Gastrocnemius medialis (tissue), 4 donors: ENCODE measurements at regions not wholly inside any gene's neighbourhood (a gene's known extent, or its start where the extent isn't known, plus 50 kb on each side); places are given as distances from the start of the nearest gene placed in this dataset.

Experiments used
- POLR2A ChIP-seq, 2 donors: fragments of 450-650 bp; IDR thresholded peaks; one replicate each; pipeline ENCODE4 v1.6.1; 2017; ENCODE audit warnings: antibody characterized with exemption in 2 of 2, mild to moderate bottlenecking in 2 of 2, moderate library complexity in 2 of 2
- TF ChIP-seq, protein P1 (sequence below), 5 experiments: fragments of 450-650 bp in 3 of 5; fragments of 200-600 bp in 2 of 5; sonication (generic) in 2 of 5; IDR thresholded peaks in 4 of 5; conservative IDR thresholded peaks in 1 of 5; 1 replicate in 4 of 5; 2 replicates in 1 of 5; pipeline ENCODE4 v1.5.1; 2016 to 2019; ENCODE audit warnings: antibody characterized with exemption in 5 of 5, mild to moderate bottlenecking in 3 of 5, moderate library complexity in 3 of 5

GRCh38 chr1:209267968-209268367 is 315.5 kb upstream of the CAMK1G start:
- TF ChIP-seq, protein P1, sequence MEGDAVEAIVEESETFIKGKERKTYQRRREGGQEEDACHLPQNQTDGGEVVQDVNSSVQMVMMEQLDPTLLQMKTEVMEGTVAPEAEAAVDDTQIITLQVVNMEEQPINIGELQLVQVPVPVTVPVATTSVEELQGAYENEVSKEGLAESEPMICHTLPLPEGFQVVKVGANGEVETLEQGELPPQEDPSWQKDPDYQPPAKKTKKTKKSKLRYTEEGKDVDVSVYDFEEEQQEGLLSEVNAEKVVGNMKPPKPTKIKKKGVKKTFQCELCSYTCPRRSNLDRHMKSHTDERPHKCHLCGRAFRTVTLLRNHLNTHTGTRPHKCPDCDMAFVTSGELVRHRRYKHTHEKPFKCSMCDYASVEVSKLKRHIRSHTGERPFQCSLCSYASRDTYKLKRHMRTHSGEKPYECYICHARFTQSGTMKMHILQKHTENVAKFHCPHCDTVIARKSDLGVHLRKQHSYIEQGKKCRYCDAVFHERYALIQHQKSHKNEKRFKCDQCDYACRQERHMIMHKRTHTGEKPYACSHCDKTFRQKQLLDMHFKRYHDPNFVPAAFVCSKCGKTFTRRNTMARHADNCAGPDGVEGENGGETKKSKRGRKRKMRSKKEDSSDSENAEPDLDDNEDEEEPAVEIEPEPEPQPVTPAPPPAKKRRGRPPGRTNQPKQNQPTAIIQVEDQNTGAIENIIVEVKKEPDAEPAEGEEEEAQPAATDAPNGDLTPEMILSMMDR (IDR thresholded peaks at IDR 0.05 in 4 of 5, conservative IDR thresholded peaks at IDR 0.05 in 1 of 5) = no peak
- TF ChIP-seq POLR2A (IDR thresholded peaks at IDR 0.05) = no peak
